ENCODE measurements at regions not wholly inside any gene's neighbourhood (a gene's known extent, or its start where the extent isn't known, plus 50 kb on each side); places are given as distances from the start of the nearest gene placed in this dataset.

- no peak for TF ChIP-seq CTCF (IDR thresholded peaks at IDR 0.05)
- no peak for TF ChIP-seq POLR2A (IDR thresholded peaks at IDR 0.05)
Measured at GRCh38 chr3:67809370-67809935, 155.0 kb upstream of the SUCLG2 start.

Data from tibial nerve (tissue), 3 donors.